Skin of body (tissue), 1 donor: ENCODE measurements at regions not wholly inside any gene's neighbourhood (a gene's known extent, or its start where the extent isn't known, plus 50 kb on each side); places are given as distances from the start of the nearest gene placed in this dataset.
A peak's percentile ranks its signal among the peaks of the same experiment; 100 is the strongest.
"Not testable (repeated sequence)": the region's sequence is repeated elsewhere in the genome, so short reads cannot be mapped to it uniquely, and the experiment has no call there.

Experiments used
- DNase-seq: peaks from one replicate; lab custom pipeline; 2025; lab: John Stamatoyannopoulos, UW

DNA sequence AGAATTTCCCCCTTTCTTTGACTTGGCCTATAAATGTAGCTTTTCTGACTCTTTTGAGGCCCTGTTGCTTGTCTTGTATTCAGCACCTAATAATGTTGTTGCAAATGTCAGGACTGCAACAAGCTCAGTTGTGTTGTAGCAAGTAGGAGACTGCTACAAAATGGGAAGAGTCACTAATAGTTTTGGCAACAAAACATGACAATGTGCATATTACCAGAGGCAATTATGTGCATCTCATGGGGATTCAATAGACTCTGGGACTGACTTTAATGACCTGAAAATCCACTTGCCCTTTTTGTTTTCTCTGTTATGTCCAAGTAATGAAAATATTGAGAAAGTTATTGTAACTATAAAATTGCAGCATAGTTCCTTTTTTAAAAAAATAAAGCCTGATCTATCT is 368.4 kb downstream of the OSTF1 start:
- DNase-seq: no peak

DNA sequence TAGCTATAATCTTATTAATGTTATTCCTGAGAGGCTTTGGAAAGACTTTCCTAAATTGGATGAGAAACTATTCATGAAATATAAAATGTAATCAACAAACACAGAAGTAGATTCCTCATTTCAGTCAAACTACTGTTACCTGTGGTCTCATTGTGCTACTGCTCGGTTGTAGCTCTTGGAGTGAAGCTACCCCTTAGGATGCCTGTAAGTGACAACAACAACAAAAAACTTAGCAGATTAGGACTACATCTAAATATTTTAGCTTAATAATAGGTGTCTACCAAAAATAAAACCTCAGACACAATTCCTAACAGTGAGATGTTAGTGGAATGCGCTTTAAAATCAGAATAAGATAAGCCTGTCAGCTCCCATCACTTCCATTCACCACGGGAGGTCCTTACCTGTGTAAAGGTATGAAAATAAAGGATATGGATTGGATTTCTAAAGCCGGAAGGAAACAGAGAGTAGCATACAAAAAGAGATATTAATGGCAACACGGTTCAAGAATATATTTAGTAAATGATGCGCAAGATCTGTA is 369.2 kb downstream of the OSTF1 start:
- DNase-seq: no peak

DNA sequence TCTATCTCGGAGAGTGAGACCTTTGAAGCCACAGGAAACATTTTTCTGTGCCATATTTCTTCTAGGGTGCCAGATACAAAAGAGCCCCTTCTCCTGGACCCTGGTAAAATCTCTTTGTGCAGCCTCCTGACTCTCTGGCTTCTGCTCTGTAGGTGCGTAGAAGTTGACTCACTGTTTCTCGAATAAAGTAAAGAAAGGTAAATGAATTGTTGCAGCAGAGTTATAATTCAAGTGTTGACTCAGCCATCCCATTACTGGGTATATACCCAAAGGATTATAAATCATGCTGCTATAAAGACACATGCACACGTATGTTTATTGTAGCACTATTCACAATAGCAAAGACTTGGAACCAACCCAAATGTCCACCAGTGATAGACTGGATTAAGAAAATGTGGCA is 371.0 kb downstream of the OSTF1 start:
- not testable (repeated sequence) for DNase-seq

DNA sequence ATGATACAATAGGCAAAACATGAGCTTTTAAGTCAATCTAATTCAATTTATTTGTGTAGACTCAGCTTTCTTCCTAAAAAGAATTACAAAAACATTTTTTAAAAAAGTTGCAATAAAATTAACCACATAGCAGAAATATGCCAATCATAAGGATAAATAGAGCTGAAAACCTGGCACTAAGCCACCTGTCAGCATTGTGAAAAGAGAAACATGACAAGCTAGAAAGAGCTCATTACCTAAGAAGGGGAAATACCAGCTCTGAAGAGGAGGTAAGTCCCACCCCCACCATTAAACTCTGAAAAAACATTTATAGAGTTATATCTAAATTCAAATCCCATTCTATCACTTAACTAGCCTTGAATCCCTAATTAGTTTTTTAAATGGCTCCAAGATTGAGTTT is 372.9 kb downstream of the OSTF1 start:
- DNase-seq: no peak

DNA sequence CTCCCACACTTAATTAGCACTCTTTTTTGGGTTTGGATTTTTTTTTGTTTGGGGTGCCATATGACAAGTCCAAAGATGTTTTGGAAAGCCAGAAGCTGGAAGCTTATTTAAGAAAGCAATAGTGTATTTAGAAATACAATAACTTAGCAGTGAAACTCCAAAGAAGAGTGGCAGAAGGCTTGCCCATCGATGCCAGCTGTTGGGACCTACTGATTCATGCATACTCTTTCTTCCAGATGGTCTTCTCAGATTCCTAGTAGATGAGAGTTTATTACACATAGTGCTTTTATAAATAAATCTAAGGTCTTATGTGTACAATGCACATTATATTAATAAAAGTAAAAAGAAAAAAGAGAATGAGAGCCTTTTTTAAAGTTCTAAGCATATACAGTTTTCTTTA is 374.6 kb downstream of the OSTF1 start:
- no peak for DNase-seq

DNA sequence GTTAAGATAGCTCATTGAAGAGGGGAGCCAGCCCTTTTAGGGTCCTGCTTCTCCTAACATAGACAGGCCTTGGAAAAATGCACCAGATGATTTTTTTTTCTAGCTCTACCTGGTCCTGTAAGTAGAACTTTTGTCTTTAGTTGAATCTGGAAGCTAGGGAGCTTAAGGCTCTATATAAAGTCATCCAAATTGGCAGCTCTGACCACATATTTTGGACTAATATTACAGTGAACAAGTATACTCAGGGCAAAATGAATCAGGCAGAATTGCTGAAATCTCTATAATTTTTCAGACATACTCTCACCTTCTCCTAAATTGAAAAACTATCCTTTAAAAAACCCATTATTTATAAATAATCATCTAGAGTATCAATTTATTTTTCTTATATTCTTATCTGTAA is 375.6 kb downstream of the OSTF1 start:
- DNase-seq: no peak

DNA sequence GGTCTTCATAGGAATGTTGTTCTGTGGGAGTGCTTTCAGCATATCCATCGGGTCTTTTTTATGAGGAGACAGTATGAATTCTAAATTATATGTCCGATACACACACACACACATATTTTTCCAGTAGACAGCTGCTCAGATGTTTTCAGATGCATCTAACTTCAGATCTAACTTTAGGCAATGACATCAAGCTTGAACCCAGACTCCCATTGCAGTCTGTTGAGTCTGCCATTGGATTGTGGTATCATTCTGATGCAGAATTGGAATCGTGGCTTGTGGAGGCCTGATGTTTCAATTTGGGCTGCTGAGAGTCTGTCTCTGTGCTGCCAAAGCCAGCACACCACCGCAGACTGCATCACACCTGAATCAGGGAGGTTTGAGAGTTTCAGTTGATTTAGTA is 376.4 kb downstream of the OSTF1 start:
- no peak for DNase-seq

DNA sequence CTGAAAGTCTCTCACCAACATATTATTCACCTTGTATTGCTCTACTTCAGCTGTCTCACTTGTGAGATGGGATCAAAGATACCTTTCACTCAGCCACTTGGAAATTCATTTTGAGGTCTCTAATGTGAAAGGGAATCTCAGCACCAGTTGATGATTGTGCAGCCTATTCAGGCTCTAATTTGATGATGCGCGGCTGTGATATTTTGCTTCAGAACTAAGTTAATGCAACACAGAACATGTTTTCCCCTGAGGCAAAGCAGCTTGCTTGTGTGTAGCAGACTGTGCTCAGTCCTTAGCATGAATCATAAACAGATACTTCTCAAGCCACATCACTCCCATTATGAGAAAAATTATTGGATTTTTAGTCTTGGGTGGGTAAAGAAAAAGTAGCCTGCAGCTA is 378.8 kb downstream of the OSTF1 start:
- DNase-seq: peak; percentile 17

DNA sequence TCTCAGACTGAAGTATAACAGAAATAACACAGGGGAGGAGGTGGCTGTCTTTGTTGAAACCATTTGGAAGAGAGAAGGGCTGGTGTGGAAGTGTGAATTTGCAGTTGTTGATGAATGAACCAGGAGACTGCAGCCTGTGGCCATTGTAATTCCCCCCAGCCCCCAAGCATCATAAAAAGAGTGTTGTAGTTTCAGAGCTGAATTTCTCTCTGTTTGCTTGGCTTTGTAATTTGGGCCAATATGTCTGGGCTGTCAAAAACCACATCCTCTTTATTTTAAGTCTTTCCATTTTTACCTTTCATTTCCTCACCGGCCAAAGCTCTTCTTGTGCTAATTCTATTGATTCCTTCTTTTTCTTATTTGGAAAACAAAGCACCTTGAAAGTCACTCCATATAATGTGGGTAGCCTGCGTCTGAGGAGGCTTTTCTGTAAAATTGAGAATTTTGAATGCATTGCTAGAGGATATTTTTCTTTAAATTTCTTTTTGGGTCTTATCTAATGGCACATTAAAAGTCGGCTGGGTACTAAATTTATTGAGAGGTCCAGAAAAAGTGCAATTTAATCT is 383.3 kb downstream of the OSTF1 start:
- DNase-seq: no peak

DNA sequence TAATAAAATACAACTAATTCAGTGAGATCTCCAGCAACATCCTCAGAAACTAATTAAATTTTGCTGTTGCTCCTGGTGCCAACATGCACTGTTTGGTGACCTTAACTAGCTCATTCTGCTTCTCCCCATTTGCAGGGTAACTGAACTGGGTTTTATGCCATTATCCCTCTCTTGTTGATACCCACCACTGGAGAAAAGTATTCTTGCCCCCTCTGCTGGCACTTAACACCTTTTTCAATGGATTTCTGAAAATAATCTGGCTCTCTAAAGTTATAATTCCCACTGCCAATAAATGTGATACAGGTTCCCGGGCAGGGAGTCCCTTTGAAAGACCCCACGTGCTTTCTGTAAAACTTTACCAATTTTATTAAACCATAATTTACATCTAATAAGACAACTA is 394.3 kb downstream of the OSTF1 start:
- DNase-seq: no peak

DNA sequence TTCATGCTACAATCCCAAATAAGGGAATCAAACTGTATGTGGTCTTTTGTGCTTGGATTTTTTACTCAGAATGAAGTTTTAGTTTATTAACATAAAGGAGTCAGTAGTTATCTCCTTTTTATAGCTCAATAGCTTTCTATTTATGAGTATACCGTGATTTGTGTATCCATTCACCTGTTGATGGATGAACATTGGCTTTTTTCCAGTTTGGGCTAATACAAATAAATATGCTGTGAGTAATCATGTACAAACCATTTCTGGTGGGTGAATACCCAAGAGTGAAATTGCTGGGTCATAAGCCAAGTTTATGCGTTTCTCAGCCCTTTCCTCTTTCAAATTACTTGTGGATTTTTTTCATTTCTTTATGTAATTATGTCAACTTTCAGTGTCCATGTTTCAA is 395.3 kb downstream of the OSTF1 start:
- no peak for DNase-seq

DNA sequence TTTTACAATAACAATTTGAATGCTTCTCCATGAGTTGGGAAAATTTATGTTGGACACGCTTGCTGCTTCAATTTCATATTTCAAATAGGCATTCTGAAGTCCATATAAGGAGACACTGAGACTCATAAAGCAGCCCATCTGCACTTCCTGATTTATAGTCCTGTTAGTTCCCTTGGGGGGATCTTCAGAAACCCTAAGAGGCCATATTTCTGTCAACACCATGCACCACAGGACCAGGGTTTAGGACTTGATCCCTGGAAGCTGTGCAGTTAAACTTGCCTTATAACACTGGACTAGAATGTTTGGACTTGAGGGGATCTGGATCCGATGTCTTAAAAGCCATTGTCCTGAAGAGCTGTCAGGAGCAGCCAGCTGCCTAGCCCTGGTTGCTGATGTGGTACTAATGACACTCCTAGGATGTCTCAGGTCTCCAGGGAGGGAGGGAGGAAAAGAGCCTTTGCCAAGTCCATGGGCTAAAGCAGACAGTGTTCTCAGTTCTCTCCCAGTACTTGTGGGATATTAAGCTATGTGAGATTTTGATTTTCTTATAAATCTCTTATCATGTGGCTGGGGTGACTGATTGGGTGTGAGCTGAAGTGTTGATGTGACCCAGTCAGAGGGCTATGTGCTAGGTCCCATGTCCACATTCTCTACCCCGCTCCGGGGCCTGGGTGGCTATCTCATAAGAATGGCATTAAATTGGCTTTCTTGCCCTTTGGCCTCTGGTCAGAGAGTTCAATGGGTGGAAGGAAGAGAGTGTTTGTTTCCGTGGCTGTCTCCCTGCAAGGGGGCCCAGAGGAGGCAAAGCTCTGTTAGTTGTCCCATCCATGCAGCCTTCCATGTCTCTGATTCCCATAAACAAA is 399.8 kb downstream of the OSTF1 start:
- peak; percentile 19 for DNase-seq

DNA sequence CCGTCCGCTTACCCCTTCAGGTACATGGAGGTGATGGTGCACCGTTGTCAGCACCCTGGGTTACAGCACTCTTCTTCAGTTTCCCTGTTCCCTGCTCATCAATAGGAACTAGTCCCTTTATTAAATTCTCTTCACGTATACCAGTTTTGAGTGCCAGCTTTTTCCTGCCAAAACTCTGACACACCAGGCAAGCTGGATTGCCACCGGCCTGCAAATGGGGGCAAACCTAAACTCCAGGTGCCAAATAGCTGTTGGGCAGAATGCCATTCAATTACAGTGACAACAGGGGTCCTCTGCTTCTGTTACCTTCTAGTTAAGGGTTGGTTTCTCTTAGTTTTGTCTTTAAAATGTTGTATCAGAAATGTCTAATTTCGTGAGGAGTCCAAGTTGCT is 400.4 kb downstream of the OSTF1 start:
- no peak for DNase-seq

DNA sequence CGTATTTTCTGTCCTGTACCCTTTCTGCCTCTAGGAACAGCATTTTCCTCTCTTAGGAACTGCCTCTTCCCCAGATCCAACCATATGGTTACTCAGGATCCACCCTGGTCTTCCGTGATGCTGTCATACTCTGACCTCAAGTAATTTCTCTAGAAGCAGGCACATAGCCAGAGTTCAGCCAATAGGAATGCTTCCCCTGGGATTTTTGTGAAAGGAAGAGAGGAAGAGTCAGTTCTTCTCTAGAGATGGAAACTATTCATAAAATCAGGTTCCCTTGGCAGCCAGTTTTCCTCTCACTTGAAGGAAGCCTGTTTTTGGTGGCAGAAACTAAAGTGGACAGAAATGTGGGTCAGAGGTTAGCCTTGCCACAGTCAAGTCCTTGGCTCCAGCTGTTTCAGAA is 400.1 kb upstream of the PCSK5 start:
- DNase-seq: peak; percentile 4

DNA sequence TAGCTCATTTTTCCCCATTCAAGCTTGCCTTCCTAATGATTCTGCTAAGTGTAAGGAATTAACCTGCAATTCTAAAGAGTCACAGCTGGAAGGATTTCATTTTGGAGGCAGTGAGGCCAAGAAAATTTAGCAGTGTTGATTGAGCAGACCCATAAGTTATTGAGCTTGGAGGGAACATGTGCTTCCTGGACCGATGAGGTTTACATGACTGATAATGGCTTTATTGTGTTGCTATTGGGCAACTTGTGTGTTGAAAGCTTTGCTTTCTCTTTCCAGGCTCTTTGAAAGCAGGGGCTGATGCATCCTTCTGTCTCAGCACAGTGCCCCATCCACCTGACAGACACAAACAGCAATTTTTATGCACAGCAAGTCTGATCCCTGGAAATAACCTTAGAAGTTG is 398.9 kb upstream of the PCSK5 start:
- no peak for DNase-seq

DNA sequence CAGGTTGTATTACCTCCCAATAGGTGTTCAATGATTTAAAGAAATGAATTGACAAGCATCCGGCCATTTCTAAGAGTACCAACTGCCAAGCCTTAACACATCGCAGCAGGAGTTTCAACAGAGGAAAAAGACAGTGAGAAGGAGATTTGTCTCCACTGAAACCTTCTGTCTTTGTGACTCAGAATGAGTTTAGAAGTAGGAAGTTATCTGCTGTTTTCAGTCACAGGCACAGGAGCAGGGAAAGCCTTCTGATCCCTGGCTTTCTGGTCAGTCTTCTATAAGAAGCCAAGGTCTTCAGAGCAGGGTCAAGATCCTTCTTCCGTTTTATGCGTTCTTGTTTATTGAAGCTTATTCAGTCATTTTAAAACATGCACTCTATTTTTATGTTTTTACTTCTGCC is 390.7 kb upstream of the PCSK5 start:
- DNase-seq: no peak

DNA sequence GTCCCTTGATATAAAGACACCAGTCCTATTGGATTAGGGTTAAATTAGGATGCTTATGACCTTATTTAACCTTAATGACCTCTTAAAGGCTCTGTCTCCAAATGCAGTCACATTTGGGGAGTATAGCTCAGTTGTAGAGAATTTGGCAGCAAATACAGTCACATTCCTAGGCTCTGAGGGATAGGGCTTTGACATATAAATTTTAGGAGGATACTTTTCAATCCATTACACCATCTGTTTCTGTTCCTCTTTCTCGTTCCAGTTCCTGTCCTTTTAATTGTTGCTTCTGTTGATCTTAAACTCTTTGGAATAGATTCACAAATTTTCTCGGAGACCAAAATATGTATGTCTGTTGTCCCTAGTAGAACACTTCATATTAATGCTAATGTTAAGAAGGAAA is 390.0 kb upstream of the PCSK5 start:
- no peak for DNase-seq

DNA sequence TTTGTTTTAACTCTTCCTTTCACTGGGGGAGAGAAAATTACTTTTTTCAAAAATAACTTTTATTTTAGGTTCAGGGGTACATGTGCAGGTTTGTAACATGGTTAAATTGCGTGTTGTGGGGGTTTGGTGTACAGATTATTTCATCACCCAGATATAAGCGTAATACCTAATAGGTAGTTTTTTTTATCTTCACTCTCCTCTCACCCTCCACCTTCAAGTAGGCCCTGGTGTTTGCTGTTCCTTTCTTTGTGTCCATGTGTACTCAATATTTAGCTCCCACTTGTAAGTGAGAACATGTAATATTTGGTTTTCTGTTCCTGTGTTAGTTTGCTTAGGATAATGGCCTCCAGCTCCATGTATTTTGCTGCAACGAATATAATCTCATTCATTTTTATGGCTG is 389.5 kb upstream of the PCSK5 start:
- DNase-seq: not testable (repeated sequence)

DNA sequence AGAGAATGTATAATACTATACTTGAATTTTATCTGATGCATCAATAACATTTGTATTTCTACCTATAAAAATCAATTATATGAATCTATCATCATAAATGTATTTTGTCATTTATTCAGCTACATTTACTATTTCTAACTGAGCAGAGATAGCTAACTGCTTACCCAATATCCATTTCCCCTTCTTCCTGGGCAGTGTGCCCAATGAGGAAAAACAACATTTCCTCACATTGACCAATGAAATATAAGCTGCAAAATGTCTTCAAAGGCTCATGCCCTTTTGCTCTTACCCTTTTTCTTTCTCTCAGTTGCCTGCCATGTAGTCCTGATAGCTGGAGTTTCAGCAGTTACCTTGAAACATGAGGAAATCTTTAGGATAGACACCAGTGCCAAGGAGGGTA is 385.8 kb upstream of the PCSK5 start:
- DNase-seq: no peak

DNA sequence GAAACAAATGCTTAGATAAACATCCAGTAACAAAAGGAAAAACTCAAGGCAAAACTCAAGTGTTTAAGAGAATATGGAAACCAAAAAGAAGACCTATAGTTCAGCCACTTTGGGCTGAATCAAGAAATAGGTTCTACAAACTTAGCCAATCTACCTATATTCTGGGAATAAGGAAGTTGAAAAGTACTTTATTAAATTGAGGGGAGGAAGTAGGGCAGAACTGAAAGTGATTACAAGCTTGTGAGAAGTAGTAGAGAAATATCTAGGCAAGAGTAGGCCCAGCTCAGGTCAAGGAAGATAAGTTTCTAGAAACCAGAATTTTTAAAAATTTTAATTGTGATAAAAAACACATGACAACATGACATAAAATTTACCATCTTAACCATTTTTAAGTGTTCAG is 384.8 kb upstream of the PCSK5 start:
- no peak for DNase-seq

DNA sequence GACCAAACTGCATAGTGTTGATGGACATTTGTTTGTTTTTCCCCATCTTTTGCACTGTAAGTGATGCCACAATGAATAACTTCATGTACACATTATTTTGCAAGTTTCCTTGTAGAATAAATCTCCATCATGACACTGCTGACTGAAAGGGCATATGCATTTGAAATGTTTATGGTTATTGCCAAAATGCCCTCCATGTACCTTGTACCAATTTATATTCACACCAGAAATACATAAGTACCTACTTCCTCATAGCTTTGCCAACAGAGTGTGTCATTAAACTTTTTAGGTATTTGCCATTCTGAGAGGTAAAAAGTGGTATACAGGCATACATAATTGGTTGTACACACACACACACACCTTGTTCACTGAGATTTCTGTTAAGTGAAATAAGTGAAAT is 361.0 kb upstream of the PCSK5 start:
- DNase-seq: no peak

DNA sequence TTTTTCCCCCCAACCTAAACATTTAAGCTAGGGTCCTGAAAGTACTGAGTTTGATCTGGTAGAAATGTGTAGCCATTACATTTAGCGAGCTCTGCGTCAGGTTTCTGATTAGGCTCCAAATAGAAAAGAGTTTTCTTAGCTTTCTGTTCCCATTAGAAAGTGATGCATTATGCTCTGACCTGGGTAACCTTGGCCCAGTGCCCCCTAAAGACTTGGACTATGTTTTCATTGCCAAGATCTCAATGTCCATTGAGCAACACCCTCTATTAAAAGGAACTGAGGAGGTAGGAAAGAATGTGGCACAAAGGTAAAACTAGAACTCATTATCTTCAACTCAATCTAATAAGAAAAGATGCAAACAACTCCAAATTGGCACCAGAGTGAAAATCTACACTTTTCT is 358.9 kb upstream of the PCSK5 start:
- DNase-seq: no peak
